ENCODE measurements at regions not wholly inside any gene's neighbourhood (a gene's known extent, or its start where the extent isn't known, plus 50 kb on each side); places are given as distances from the start of the nearest gene placed in this dataset.

- Histone ChIP-seq H3K36me3 (replicated peaks in 1 of 2; ENCODE audit: control insufficient read depth in 1 of 2, insufficient read depth in 2 of 2, low read length in 2 of 2) (no peaks in the 10 kb centered on the region), H3K4me2 (ENCODE audit: low read depth, low read length) (no peak overlapping the region), H3K27ac (ENCODE audit: extremely low read length, insufficient read depth, low read length) (no peak overlapping the region), H3K9me3 (ENCODE audit: low read length) (no peaks in the 10 kb centered on the region), H4K20me1 (ENCODE audit: insufficient read depth, low read length) (no peaks in the 10 kb centered on the region), H3K4me1 (ENCODE audit: insufficient read depth, low read length) (peaks cover 28% of the 10 kb centered on the region), H3K27me3 (ENCODE audit: control insufficient read depth in 1 of 2, insufficient read depth in 2 of 2, low read length in 2 of 2) (no peaks in the 10 kb centered on the region), H3K4me3 (replicated peaks in 1 of 3; ENCODE audit: insufficient read depth in 1 of 3, low read depth in 2 of 3, low read length in 3 of 3) (no peak overlapping the region), H2AFZ (ENCODE audit: low read length) (no peak overlapping the region), H3K9ac (ENCODE audit: insufficient read depth, low read depth, low read length) (no peak overlapping the region), H3K79me2 (ENCODE audit: insufficient read depth, low read length) (no peaks in the 10 kb centered on the region)
- DNase-seq (ENCODE audit: low spot score) = no peak
- no TSS peak for BruUV-seq (replicated peaks)
- in situ Hi-C loops (cut with HindIII; ENCODE audit: extremely low pct_ligation_motif_present, low pct_unique_long_range_greater_than_20kb) (no loop called here), intact Hi-C loops (cut with micrococcal nuclease; ENCODE audit: unreplicated experiment) (no loop called here)
- TF ChIP-seq ZEB1 (IDR thresholded peaks at IDR 0.05; ENCODE audit: insufficient replicate concordance, low read depth) = no peak
- TF ChIP-seq DNMT1 (CRISPR knock-in tag; IDR thresholded peaks at IDR 0.05) = no peak
- no peak for TF ChIP-seq SRY (CRISPR knock-in tag; IDR thresholded peaks at IDR 0.05)
- no peak for TF ChIP-seq MLLT10 (CRISPR knock-in tag; IDR thresholded peaks at IDR 0.05)
- TF ChIP-seq CHD2 (IDR thresholded peaks at IDR 0.05; ENCODE audit: low read depth, low read length) = no peak
- TF ChIP-seq HOXA3 (CRISPR knock-in tag; IDR thresholded peaks at IDR 0.05) = no peak
- TF ChIP-seq AKAP8 (CRISPR knock-in tag; IDR thresholded peaks at IDR 0.05) = no peak
- no peak for TF ChIP-seq FOSL1 (CRISPR knock-in tag; IDR thresholded peaks at IDR 0.05; ENCODE audit: borderline replicate concordance)
- TF ChIP-seq ZNF572 (CRISPR knock-in tag; IDR thresholded peaks at IDR 0.05) = no peak
- no peak for TF ChIP-seq NFE2L1 (CRISPR knock-in tag; IDR thresholded peaks at IDR 0.05; ENCODE audit: borderline replicate concordance)
- TF ChIP-seq ZBTB21 (CRISPR knock-in tag; IDR thresholded peaks at IDR 0.05) = no peak
- TF ChIP-seq KDM2A (CRISPR knock-in tag; IDR thresholded peaks at IDR 0.05; ENCODE audit: borderline replicate concordance, low read depth) = no peak
- TF ChIP-seq ZNF296 (CRISPR knock-in tag; conservative IDR thresholded peaks at IDR 0.05) = no peak
- TF ChIP-seq NFE2L2 (IDR thresholded peaks at IDR 0.05; ENCODE audit: low read length) = no peak
- no peak for TF ChIP-seq ZNF773 (CRISPR knock-in tag; IDR thresholded peaks at IDR 0.05; ENCODE audit: borderline replicate concordance)
- no peak for TF ChIP-seq NBN (conservative IDR thresholded peaks at IDR 0.05)
- no peak for ATAC-seq
- ChIA-PET CTCF (ENCODE audit: low intra/inter-chr PET ratio, low total read pairs) (no interaction called here), POLR2A (no interaction called here)
- 92% methylated on average over 5 of the region's 5 CpGs for WGBS (ENCODE audit: low lambda C conversion rate)
- no peak for FAIRE-seq
Observed at GRCh38 chr12:75892731-75893408, 138.7 kb downstream of the PHLDA1 start.
